ENCODE measurements at regions not wholly inside any gene's neighbourhood (a gene's known extent, or its start where the extent isn't known, plus 50 kb on each side); places are given as distances from the start of the nearest gene placed in this dataset.

GRCh38 chr12:77118696-77119095 is 53.3 kb upstream of the E2F7 start:
- Histone ChIP-seq H4K20me1 (ENCODE audit: insufficient read depth, low read length) (no peaks in the 10 kb centered on the region), H3K27me3 (ENCODE audit: insufficient read depth, low read length, poor library complexity) (no peaks in the 10 kb centered on the region), H3K4me1 (ENCODE audit: insufficient read depth, low read length) (no peaks in the 10 kb centered on the region), H3K9ac (ENCODE audit: low read depth, low read length) (no peak overlapping the region), H3K9me3 (ENCODE audit: insufficient read depth, low read length, severe bottlenecking) (no peaks in the 10 kb centered on the region), H3K27ac (ENCODE audit: low read length) (no peak overlapping the region), H2AFZ (ENCODE audit: low read depth, low read length) (no peak overlapping the region), H3K4me3 (ENCODE audit: low read depth in 1 of 2, low read length in 2 of 2) (no peak overlapping the region), H3K79me2 (ENCODE audit: insufficient read depth, low read length) (no peaks in the 10 kb centered on the region), H3K4me2 (ENCODE audit: insufficient read depth, low read length) (no peak overlapping the region), H3K36me3 (ENCODE audit: insufficient read depth, low read length) (no peaks in the 10 kb centered on the region)
- ATAC-seq (ENCODE audit: insufficient read depth, low read depth) (no peak), DNase-seq (no peak)
- no peak for TF ChIP-seq EZH2 (IDR thresholded peaks at IDR 0.05; ENCODE audit: borderline replicate concordance, low read depth, low read length, severe bottlenecking)
- TF ChIP-seq CTCF (IDR thresholded peaks at IDR 0.05; ENCODE audit: borderline replicate concordance, extremely low read depth, low read length, poor library complexity, severe bottlenecking): no peak

- H3K27me3 ChIP-seq (ENCODE audit: insufficient read depth, low read length, poor library complexity): no peaks in the 10 kb centered on the region
- H3K4me3 ChIP-seq (ENCODE audit: low read depth in 1 of 2, low read length in 2 of 2): no peak overlapping the region
- no peak overlapping the region for H3K27ac ChIP-seq (ENCODE audit: low read length)
- no peaks in the 10 kb centered on the region for H3K36me3 ChIP-seq (ENCODE audit: insufficient read depth, low read length)
- no peak overlapping the region for H3K9ac ChIP-seq (ENCODE audit: low read depth, low read length)
- no peak for DNase-seq
- no peaks in the 10 kb centered on the region for H3K79me2 ChIP-seq (ENCODE audit: insufficient read depth, low read length)
- no peaks in the 10 kb centered on the region for H3K9me3 ChIP-seq (ENCODE audit: insufficient read depth, low read length, severe bottlenecking)
- no peaks in the 10 kb centered on the region for H3K4me1 ChIP-seq (ENCODE audit: insufficient read depth, low read length)
- H2AFZ ChIP-seq (ENCODE audit: low read depth, low read length): no peak overlapping the region
- no peak for TF ChIP-seq CTCF (IDR thresholded peaks at IDR 0.05; ENCODE audit: borderline replicate concordance, extremely low read depth, low read length, poor library complexity, severe bottlenecking)
- no peak for TF ChIP-seq EZH2 (IDR thresholded peaks at IDR 0.05; ENCODE audit: borderline replicate concordance, low read depth, low read length, severe bottlenecking)
- H3K4me2 ChIP-seq (ENCODE audit: insufficient read depth, low read length): no peak overlapping the region
- no peak for ATAC-seq (ENCODE audit: insufficient read depth, low read depth)
- H4K20me1 ChIP-seq (ENCODE audit: insufficient read depth, low read length): no peaks in the 10 kb centered on the region
These were observed 50.9 kb upstream of the E2F7 start for GRCh38 chr12:77116277-77116676.

GRCh38 chr12:77115471-77115870 is 50.1 kb upstream of the E2F7 start:
- TF ChIP-seq CTCF (IDR thresholded peaks at IDR 0.05; ENCODE audit: borderline replicate concordance, extremely low read depth, low read length, poor library complexity, severe bottlenecking) (no peak), EZH2 (IDR thresholded peaks at IDR 0.05; ENCODE audit: borderline replicate concordance, low read depth, low read length, severe bottlenecking) (no peak)
- H3K4me1 ChIP-seq (ENCODE audit: insufficient read depth, low read length): no peaks in the 10 kb centered on the region
- DNase-seq (no peak), ATAC-seq (ENCODE audit: insufficient read depth, low read depth) (no peak)
- H3K79me2 ChIP-seq (ENCODE audit: insufficient read depth, low read length): no peaks in the 10 kb centered on the region
- H4K20me1 ChIP-seq (ENCODE audit: insufficient read depth, low read length): no peaks in the 10 kb centered on the region
- H3K4me3 ChIP-seq (ENCODE audit: low read depth in 1 of 2, low read length in 2 of 2): no peak overlapping the region
- H3K27ac ChIP-seq (ENCODE audit: low read length): no peak overlapping the region
- no peaks in the 10 kb centered on the region for H3K36me3 ChIP-seq (ENCODE audit: insufficient read depth, low read length)
- H3K27me3 ChIP-seq (ENCODE audit: insufficient read depth, low read length, poor library complexity): no peaks in the 10 kb centered on the region
- H2AFZ ChIP-seq (ENCODE audit: low read depth, low read length): no peak overlapping the region
- no peak overlapping the region for H3K9ac ChIP-seq (ENCODE audit: low read depth, low read length)
- no peaks in the 10 kb centered on the region for H3K9me3 ChIP-seq (ENCODE audit: insufficient read depth, low read length, severe bottlenecking)
- no peak overlapping the region for H3K4me2 ChIP-seq (ENCODE audit: insufficient read depth, low read length)
